ENCODE measurements at regions not wholly inside any gene's neighbourhood (a gene's known extent, or its start where the extent isn't known, plus 50 kb on each side); places are given as distances from the start of the nearest gene placed in this dataset.

DNA sequence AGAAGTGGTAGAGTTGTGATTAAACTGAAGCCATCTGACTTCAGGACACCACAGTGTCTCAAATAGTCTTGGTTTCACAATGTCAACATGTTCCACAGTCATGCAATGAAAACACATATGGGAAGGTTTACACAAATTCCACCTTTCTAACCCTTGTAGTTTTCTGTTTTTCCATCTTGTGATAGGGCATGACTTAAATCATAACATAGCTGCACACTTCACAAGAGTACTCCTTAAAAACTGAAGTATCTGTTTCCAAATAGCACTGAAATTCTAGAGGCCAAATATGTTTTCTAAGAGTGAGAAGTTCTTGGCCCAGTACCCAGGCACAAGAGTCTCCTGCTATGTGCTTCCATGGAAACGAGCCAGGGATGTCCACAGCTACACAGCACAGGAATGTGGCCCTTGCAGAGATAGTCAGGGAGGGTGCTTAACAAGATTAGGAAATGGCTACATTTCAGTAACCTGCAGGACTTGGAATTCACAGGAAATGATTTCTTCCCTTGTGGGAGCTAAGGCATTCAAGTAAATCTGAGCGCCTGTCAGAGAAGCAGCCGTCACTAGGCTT lies 269.1 kb downstream of the NDFIP2 start:
- peak; percentile 72 for DNase-seq

DNA sequence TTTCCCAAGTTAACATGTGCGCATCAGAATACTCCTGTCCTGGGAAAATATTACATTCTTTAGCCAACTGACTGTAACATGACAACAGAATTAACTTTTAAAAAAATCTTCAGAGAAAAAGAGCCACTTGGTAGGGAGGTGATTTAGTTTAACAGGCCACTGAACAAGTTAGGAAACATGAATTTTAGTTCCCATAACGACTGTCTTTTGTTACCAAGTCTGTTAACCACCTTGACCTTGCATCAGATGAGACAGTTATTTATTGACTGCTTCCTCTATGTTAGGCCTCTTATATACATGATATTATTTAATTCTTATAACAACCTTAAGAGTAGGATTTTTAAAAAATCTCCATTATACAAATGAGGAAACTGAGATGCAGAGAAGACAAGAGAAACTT lies 268.6 kb downstream of the NDFIP2 start:
- DNase-seq: no peak

GRCh38 chr13:79745081-79745480 lies 264.1 kb downstream of the NDFIP2 start:
- peak; percentile 25 for DNase-seq

- DNase-seq: no peak
These were observed 262.0 kb downstream of the NDFIP2 start for GRCh38 chr13:79742923-79743322.

DNA sequence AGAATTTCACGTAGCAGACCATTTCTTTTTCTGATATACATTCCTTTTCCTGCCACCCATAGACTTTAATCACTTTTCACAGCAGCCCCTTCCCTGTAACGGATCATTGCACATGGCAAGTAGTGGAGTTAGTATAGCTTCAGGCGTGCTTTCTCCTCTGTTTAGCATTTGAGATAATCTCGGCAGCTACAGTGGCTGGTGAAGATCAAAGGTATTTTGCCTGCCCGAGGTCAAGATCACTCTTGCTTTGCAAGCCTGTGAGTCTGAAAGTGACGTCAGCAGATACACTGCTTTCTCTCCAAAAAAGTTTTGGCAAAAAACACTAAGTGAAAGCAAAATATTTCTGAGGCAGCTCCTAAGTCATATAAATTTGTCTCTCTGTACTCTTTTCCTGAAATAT lies 260.0 kb downstream of the NDFIP2 start:
- DNase-seq: no peak

GRCh38 chr13:79736356-79736755 lies 255.4 kb downstream of the NDFIP2 start:
- no peak for DNase-seq

DNA sequence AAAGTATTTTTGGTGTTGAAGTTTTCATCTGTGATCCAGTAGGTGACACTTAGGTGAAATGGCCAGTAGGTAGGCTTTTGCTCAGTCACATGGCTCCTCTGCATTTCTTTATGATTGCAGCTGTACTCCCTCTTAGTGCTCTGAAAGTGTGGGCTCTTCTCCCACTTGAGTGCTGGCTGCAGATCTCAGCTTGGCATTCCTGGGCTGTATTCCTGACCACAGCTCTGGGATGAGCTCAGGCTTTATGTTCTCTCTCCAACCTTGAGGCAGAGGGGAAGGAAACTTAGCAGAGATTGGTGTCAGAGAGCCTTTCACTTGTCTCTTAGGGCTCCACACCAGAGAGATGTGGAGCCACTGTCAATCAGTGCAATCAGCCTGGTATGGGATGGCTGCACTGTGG lies 254.3 kb downstream of the NDFIP2 start:
- DNase-seq: no peak

GRCh38 chr13:79727086-79727485 lies 246.1 kb downstream of the NDFIP2 start:
- DNase-seq: no peak

GRCh38 chr13:79725841-79726240 lies 244.9 kb downstream of the NDFIP2 start:
- no peak for DNase-seq

- DNase-seq: peak; percentile 49
These were observed 243.6 kb downstream of the NDFIP2 start for GRCh38 chr13:79724348-79725103.

GRCh38 chr13:79723519-79724024 lies 242.6 kb downstream of the NDFIP2 start:
- DNase-seq: peak; percentile 77

DNA sequence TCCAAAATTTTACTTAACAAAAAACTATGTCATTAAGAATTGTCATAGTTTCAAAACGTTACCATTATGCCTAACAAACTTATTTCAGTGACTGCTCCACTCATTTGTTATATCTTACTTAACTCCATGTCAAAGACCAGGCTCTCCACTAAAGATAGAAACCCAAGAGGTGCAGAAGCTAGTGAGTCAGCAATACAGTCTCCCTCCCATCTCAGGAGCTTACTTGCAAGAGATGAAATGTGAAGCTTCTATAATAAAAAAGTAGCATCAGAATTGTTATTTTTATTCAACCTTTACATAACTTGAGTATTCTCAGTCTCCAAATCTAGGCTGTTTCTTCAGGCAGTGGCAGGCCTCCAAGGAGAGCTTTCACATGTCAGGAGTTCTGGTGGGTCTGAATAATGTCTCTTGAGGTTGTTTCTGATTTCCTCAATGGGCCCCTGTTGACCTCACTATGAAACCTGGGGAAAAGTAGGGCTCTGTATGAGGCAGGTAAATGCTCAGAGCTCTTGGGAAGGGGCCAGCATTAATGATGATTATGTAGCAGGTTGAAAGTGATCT lies 242.0 kb downstream of the NDFIP2 start:
- peak; percentile 34 for DNase-seq

- DNase-seq: no peak
These were observed 235.2 kb downstream of the NDFIP2 start for GRCh38 chr13:79716191-79716590.

DNA sequence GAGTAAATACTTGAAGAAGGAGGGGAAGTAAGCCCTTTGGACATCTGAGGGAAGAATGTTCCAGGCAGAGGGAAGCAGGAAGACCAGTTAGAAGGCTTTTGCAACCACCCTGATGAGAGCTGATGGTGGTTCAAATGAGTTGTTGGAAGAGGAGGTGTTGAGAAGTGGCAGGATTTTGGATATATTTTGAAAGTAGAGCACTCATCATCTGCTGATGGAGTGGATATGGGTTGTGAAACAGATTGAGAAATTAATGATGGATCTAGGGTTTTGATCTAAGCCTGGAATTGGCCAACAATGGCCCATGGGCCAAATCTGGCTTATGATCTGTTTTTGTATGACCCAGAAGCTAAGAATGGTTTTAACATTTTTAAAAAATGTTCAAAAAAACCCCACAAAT lies 230.7 kb downstream of the NDFIP2 start:
- no peak for DNase-seq

DNA sequence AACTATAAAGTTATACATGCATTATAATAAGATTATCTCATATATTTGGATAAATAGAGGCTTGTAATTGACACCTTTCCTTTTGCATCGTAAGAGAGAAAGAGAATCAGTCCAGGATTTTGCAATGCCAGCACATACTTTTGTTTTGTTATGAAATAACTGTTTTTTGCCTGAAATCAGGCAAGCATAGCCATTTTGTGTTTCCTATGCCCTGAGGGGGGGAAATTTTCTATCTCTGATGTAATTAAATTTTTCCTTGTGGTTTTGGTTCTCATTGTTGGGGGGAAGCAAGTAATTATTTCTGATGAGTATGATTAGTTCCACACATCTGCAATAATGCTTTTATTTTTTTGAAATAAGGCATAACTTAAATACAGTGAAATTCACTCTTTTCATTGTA lies 229.4 kb downstream of the NDFIP2 start:
- DNase-seq: no peak

DNA sequence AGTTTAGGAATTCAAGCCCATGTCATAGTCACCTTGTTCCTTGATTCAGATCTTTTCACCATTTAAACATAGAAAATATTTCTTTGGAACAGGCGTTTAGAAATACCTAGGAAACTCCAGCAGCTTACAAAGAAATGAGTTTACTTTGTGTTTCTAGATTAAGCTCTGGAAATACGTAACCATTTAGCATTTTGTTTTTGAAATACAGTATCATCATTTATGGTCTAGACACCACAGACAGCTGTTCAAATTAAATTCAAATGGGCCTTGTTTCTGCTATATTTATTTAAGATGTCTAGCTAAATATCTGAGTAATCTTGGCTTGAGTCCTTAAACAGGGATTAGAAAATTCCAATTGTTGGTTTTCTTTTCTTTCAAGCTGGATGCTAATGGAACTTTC lies 228.5 kb downstream of the NDFIP2 start:
- DNase-seq: no peak

DNA sequence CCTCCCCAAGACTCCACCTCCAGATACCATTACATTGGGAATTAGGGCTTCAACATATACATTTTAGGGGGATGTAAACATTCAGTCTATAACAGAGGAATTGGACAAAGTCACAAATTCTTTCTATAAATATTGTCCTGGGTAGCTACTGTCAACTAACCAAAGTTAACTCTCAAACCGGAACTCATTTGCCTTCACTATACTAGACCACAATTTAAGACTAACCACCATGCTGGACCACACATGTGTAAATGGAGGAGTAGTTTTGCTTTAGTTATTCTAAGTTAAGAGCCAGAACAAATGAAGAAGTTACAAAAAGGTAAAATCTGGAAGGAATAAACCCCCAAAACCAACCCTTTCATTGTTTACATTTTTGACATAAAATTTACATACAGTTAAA lies 222.8 kb downstream of the NDFIP2 start:
- no peak for DNase-seq

GRCh38 chr13:79695754-79696153 lies 214.8 kb downstream of the NDFIP2 start:
- no peak for DNase-seq

GRCh38 chr13:79692846-79693245 lies 211.9 kb downstream of the NDFIP2 start:
- no peak for DNase-seq

- DNase-seq: no peak
These were observed 210.9 kb downstream of the NDFIP2 start for GRCh38 chr13:79691826-79692225.

GRCh38 chr13:79688741-79689140 lies 207.8 kb downstream of the NDFIP2 start:
- DNase-seq: no peak

GRCh38 chr13:79686441-79686840 lies 205.5 kb downstream of the NDFIP2 start:
- no peak for DNase-seq

GRCh38 chr13:79684371-79684770 lies 203.4 kb downstream of the NDFIP2 start:
- no peak for DNase-seq

DNA sequence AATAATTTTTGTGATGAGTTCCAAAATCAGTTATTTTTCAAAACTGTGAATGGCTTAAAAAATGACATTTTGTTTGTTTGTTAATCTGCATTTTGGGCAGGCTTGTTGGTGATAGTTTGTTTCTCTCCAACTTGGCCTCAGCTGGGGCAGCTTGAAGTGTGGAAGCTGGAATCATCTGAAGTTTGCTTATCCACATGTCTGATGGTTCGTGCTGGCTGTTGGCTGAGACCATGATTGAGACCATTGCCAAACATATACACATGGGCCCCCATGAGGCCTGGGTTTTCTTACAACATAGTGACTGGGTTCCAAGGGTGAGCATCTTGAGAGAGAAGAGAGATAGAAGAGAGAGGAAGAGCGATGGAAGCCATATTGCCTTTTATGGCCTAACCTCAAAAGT lies 201.2 kb downstream of the NDFIP2 start:
- DNase-seq: no peak
